ENCODE measurements at regions not wholly inside any gene's neighbourhood (a gene's known extent, or its start where the extent isn't known, plus 50 kb on each side); places are given as distances from the start of the nearest gene placed in this dataset.

- Mint-ChIP-seq H3K9me3 (peaks cover 11% of the 10 kb centered on the region), H3K4me3 (no peak overlapping the region), H3K4me1 (peaks cover 22% of the 10 kb centered on the region), H3K27me3 (ENCODE audit: low read depth) (no peaks in the 10 kb centered on the region; the same call in 1 of the 2 replicates), H3K27ac (no peak overlapping the region), H3K36me3 (no peaks in the 10 kb centered on the region)
- no peak for ATAC-seq
- TF ChIP-seq GRHL2 (CRISPR knock-in tag; IDR thresholded peaks at IDR 0.05; ENCODE audit: insufficient replicate concordance, severe bottlenecking) (no peak), ATF1 (CRISPR knock-in tag; IDR thresholded peaks at IDR 0.05) (no peak), JAZF1 (CRISPR knock-in tag; IDR thresholded peaks at IDR 0.05) (no peak)
- TF ChIP-seq, protein P1, sequence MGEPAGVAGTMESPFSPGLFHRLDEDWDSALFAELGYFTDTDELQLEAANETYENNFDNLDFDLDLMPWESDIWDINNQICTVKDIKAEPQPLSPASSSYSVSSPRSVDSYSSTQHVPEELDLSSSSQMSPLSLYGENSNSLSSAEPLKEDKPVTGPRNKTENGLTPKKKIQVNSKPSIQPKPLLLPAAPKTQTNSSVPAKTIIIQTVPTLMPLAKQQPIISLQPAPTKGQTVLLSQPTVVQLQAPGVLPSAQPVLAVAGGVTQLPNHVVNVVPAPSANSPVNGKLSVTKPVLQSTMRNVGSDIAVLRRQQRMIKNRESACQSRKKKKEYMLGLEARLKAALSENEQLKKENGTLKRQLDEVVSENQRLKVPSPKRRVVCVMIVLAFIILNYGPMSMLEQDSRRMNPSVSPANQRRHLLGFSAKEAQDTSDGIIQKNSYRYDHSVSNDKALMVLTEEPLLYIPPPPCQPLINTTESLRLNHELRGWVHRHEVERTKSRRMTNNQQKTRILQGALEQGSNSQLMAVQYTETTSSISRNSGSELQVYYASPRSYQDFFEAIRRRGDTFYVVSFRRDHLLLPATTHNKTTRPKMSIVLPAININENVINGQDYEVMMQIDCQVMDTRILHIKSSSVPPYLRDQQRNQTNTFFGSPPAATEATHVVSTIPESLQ (CRISPR knock-in tag; IDR thresholded peaks at IDR 0.05) = no peak
- CTCF ChIA-PET = no interaction called here
- POLR2A ChIA-PET = no interaction called here
- no peak for DNase-seq (ENCODE audit: low spot score)
Observed at GRCh38 chr6:125498606-125499005, 196.8 kb upstream of the HDDC2 start.

GRCh38 chr6:125499535-125499934 lies 197.8 kb upstream of the HDDC2 start:
- H3K9me3 Mint-ChIP-seq = peaks cover 11% of the 10 kb centered on the region
- POLR2A ChIA-PET = no interaction called here

More at GRCh38 chr6:125499535-125499934, 197.8 kb upstream of the HDDC2 start:
- Mint-ChIP-seq H3K27me3 (ENCODE audit: low read depth) (no peaks in the 10 kb centered on the region; the same call in 1 of the 2 replicates), H3K4me1 (peaks cover 30% of the 10 kb centered on the region), H3K36me3 (no peaks in the 10 kb centered on the region), H3K4me3 (no peak overlapping the region), H3K27ac (no peak overlapping the region)
- CTCF ChIA-PET = interaction anchor here (1.1 kb wide), 1 partner anchor 14 kb away, joined by 3 read pairs; no protein-coding TSS in a partner anchor
- ATAC-seq (no peak), DNase-seq (ENCODE audit: low spot score) (no peak)
- no peak for TF ChIP-seq SMAD3 (CRISPR knock-in tag; IDR thresholded peaks at IDR 0.05; ENCODE audit: borderline replicate concordance)
- TF ChIP-seq FOXP1 (CRISPR knock-in tag; IDR thresholded peaks at IDR 0.05; ENCODE audit: borderline replicate concordance) = no peak
- TF ChIP-seq, protein P2, sequence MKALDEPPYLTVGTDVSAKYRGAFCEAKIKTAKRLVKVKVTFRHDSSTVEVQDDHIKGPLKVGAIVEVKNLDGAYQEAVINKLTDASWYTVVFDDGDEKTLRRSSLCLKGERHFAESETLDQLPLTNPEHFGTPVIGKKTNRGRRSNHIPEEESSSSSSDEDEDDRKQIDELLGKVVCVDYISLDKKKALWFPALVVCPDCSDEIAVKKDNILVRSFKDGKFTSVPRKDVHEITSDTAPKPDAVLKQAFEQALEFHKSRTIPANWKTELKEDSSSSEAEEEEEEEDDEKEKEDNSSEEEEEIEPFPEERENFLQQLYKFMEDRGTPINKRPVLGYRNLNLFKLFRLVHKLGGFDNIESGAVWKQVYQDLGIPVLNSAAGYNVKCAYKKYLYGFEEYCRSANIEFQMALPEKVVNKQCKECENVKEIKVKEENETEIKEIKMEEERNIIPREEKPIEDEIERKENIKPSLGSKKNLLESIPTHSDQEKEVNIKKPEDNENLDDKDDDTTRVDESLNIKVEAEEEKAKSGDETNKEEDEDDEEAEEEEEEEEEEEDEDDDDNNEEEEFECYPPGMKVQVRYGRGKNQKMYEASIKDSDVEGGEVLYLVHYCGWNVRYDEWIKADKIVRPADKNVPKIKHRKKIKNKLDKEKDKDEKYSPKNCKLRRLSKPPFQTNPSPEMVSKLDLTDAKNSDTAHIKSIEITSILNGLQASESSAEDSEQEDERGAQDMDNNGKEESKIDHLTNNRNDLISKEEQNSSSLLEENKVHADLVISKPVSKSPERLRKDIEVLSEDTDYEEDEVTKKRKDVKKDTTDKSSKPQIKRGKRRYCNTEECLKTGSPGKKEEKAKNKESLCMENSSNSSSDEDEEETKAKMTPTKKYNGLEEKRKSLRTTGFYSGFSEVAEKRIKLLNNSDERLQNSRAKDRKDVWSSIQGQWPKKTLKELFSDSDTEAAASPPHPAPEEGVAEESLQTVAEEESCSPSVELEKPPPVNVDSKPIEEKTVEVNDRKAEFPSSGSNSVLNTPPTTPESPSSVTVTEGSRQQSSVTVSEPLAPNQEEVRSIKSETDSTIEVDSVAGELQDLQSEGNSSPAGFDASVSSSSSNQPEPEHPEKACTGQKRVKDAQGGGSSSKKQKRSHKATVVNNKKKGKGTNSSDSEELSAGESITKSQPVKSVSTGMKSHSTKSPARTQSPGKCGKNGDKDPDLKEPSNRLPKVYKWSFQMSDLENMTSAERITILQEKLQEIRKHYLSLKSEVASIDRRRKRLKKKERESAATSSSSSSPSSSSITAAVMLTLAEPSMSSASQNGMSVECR (CRISPR knock-in tag; IDR thresholded peaks at IDR 0.05; ENCODE audit: borderline replicate concordance) = no peak
- no peak for TF ChIP-seq RORB (CRISPR knock-in tag; IDR thresholded peaks at IDR 0.05)
- TF ChIP-seq ZNF671 (CRISPR knock-in tag; IDR thresholded peaks at IDR 0.05) = no peak
- TF ChIP-seq GTF2I (CRISPR knock-in tag; conservative IDR thresholded peaks at IDR 0.05) = no peak
- TF ChIP-seq OVOL2 (CRISPR knock-in tag; IDR thresholded peaks at IDR 0.05; ENCODE audit: borderline replicate concordance) = no peak
- TF ChIP-seq, protein P1 (CRISPR knock-in tag; IDR thresholded peaks at IDR 0.05) = no peak
- no peak for TF ChIP-seq ATF3 (CRISPR knock-in tag; conservative IDR thresholded peaks at IDR 0.05)
- no peak for TF ChIP-seq RELA (CRISPR knock-in tag; IDR thresholded peaks at IDR 0.05; ENCODE audit: borderline replicate concordance)
- no peak for TF ChIP-seq ZNF416 (CRISPR knock-in tag; IDR thresholded peaks at IDR 0.05)
- no peak for TF ChIP-seq PRRX2 (CRISPR knock-in tag; IDR thresholded peaks at IDR 0.05)
- TF ChIP-seq FOXJ3 (CRISPR knock-in tag; IDR thresholded peaks at IDR 0.05; ENCODE audit: borderline replicate concordance) = no peak

Data from WTC11 (cell line).